ENCODE measurements at regions not wholly inside any gene's neighbourhood (a gene's known extent, or its start where the extent isn't known, plus 50 kb on each side); places are given as distances from the start of the nearest gene placed in this dataset.

- no peak for DNase-seq (ENCODE audit: low read depth)
Measured at GRCh38 chr3:194805546-194805945, 119.9 kb downstream of the FAM43A start.

GRCh38 chr3:194806991-194807630, 121.4 kb downstream of the FAM43A start:
- DNase-seq (ENCODE audit: low read depth), result peak; percentile 49

GRCh38 chr3:194808640-194809097, 123.0 kb downstream of the FAM43A start:
- peak; percentile 40 for DNase-seq (ENCODE audit: low read depth)

GRCh38 chr3:194809382-194809781, 123.7 kb downstream of the FAM43A start:
- DNase-seq (ENCODE audit: low read depth), result no peak

GRCh38 chr3:194810076-194810475, 124.4 kb downstream of the FAM43A start:
- no peak for DNase-seq (ENCODE audit: low read depth)

DNA sequence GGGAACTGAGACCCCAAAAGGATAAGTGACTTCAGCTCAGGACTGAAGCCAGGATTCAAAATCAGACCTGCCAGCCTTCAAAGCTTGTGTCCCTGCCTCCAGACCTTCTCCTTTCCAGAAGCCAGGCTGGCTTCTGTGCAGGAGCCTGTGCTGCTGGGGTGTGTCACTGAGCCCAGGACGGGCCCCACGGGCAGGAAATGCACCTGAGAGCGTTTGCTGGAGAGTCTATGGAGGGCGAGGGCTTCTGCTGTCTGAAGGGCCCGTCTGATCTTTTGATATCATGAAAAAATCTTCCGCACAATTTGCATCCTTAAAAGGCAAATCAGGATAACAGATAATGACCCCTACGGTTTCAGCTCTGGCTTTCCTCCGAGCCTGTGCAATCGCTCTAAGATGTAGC, 125.4 kb downstream of the FAM43A start:
- no peak for DNase-seq (ENCODE audit: low read depth)

- no peak for DNase-seq (ENCODE audit: low read depth)
Measured at GRCh38 chr3:194812176-194812575, 126.5 kb downstream of the FAM43A start.

DNA sequence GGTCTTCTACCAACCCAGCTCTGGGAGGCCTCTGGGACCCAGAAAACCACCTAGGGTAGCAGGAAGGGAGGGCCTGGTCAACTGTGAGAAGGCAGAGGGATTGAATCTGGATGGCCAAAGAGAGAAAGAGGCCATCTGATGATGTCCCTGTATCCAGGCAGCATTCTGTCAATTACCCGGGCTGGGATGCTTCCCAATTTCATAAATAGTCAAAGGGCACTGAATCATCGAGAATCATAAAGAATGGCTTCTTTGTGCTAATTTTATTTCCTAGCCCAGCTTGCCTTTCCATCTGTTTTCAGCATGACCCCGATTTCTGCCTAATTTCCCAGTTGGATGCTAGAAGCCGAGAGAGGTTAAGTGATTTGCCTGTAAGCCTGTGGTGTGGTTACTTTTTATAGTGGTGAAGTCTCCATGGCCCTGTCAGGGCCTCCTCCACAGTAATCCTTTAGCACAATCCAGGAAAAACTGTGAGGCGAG, 129.2 kb downstream of the FAM43A start:
- no peak for DNase-seq (ENCODE audit: low read depth)

GRCh38 chr3:194816748-194817591, 131.3 kb downstream of the FAM43A start:
- DNase-seq (ENCODE audit: low read depth), result no peak

- no peak for DNase-seq (ENCODE audit: low read depth)
Measured at GRCh38 chr3:194817592-194817930, 131.9 kb downstream of the FAM43A start.

DNA sequence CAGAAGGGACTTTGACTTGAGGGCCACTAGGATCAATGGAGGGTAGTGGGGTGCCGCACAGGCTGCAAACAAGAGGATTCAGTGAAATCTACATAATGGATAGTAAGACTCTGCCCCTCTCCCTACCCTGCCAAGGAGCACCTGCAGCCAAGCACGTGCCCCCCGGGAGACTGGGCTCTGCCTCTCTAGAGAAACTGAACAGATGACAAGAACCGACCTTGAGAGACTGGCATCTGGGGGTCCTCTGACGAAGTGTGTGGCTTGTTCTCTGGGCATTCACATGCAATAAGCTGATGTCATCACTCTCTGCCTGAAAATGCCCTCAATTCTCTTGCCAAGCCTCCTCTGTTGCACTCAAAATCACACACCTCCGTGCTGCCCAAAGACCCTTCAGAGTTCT, 132.3 kb downstream of the FAM43A start:
- DNase-seq (ENCODE audit: low read depth), result no peak

DNA sequence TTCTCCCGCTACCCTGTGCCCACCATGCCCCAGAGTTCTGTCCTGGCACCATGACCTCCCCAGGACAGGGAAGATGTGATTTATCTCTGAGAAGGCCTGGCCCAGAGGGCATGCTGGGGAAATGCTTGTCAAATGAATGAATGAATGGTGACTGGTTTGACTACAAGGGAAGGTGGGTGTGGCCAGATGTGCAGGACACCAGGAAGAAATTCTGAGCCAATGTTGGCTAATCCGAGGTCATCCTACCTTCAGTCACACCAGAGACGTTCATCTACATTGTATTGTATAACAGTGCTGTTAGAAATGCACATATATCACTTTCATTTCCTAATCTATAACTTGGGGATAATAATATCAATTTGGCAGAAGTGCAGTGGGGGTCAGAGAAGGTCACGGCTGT, 138.4 kb downstream of the FAM43A start:
- no peak for DNase-seq (ENCODE audit: low read depth)

GRCh38 chr3:194824701-194825111, 139.0 kb downstream of the FAM43A start:
- no peak for DNase-seq (ENCODE audit: low read depth)

- DNase-seq (ENCODE audit: low read depth), result no peak
Measured at GRCh38 chr3:194826594-194826993, 140.9 kb downstream of the FAM43A start.

DNA sequence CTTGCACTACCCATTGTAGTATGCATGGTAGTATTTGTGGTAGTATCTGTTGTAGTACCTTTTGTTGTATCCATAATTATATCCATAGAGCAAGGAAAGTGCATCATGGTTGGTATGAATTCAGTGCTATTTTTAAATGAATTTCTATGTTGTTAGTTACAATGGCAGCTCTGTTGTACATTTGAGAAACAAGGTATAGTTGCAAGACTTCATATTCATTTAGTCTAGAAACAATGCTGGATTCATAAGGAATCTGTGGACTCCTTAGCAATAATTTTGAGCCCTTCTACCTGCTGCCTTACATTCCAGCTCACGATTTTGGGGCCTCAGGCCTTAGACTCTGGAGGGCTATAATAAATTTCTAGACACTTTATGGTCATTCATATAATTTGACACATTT, 141.8 kb downstream of the FAM43A start:
- no peak for DNase-seq (ENCODE audit: low read depth)

DNA sequence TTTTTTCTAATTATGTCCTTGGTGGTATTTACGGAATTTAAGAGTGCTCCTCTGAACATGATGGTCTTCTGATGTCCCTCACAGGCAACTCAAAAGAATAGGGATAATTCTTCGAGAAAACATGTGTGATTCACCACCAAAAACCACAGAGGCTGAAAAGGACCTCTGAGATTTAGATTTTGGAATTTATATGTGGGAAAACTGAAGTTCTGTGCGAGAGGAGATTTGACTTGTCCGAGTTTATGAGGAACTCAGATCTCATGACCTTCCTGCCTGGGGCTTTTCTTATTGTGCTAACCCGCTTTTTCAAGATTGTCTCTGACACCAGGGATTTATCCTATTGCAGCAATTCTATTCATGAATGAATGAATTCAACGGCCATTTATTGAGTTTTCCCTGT, 142.4 kb downstream of the FAM43A start:
- no peak for DNase-seq (ENCODE audit: low read depth)

- DNase-seq (ENCODE audit: low read depth), result no peak
Measured at GRCh38 chr3:194828926-194829325, 143.2 kb downstream of the FAM43A start.

DNA sequence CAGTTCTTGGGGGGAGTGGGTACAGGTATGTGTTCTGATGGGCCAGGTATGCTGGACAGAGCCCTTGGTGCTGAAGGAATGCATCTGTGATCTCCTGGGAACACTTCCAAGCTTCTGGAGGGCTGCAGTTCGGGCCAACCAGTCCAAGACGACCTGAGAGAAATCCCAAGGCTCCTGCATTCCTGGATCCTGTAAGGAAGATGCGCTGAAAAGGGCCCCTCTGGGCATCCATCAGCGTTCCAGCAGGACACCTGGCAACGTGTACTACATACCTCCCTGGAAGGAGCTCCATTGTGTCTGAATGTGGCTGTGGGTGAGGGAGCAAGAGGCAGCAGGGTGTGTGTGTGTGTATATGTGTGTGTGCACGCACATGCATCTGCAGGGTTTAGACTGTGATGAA, 144.7 kb downstream of the FAM43A start:
- no peak for DNase-seq (ENCODE audit: low read depth)

DNA sequence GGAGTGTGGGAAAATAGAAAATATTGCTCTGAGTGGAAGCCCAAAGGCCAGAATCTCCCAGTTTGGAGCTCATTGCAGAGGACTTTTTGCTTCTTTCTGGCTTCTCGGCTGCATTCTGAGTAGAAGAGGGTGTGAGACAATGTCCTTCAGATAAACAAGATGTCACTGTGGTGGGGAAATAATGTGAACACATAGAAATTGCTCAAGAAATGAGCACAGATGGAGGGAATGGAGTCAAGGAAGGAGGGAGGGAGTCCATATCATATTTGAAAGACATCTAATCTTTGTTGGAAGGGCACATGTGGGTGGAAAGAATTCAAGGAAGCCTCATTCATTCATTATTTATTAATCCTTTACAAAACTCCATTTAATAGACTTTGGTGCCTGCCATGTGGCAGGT, 145.3 kb downstream of the FAM43A start:
- no peak for DNase-seq (ENCODE audit: low read depth)

DNA sequence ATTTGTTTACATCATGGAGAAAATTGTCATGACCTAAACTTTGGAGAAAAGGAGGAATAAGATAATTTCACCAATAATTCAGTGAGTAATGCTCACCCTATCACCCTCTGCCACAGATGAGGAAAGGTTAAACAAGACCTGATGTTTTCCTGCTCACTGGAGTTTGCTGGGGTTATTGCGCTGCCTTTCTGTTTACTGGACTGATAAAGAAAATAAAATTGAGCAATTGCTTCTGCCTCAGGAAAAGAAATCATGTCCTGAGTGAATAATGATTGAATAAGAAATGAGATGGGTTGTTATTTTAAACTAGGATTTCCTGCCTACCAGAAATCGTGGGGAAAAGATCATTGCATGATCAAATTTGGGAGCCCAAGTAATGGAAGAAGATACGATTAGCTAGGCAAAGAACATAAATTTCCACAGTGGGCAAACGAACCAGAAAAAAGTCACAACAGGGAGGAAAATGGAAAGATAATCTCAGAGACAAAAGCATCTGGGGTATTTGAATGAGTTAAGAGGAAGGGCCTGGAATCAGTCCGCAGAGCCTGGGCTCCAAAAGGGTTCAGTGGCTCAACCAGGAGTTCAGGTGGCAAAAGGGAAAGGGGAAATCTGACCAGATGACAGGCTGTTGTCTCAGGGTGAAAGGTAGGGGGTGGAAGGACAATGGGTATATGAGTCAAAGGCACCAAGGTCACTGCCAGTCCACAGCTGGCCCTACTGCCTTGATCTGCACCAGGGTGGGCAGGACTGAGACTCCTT, 146.8 kb downstream of the FAM43A start:
- DNase-seq (ENCODE audit: low read depth), result no peak

- DNase-seq (ENCODE audit: low read depth), result no peak
Measured at GRCh38 chr3:194833114-194833910, 147.6 kb downstream of the FAM43A start.

GRCh38 chr3:194836661-194837060, 151.0 kb downstream of the FAM43A start:
- DNase-seq (ENCODE audit: low read depth), result no peak
